Renal cortical epithelial cell (primary cell): ENCODE measurements at regions not wholly inside any gene's neighbourhood (a gene's known extent, or its start where the extent isn't known, plus 50 kb on each side); places are given as distances from the start of the nearest gene placed in this dataset.
A peak's percentile ranks its signal among the peaks of the same experiment; 100 is the strongest.

Source experiments
- DNase-seq: peaks from one replicate; pipeline ENCODE4 v3.0.0-alpha.2; 2011; ENCODE audit warnings: low read depth

GRCh38 chr2:221267773-221268425 is 304.2 kb downstream of the EPHA4 start:
- DNase-seq = no peak

- DNase-seq = no peak
These were observed 303.5 kb downstream of the EPHA4 start for GRCh38 chr2:221268631-221269030.

- peak; percentile 30 for DNase-seq
These were observed 301.3 kb downstream of the EPHA4 start for GRCh38 chr2:221270806-221271205.

- no peak for DNase-seq
These were observed 299.4 kb downstream of the EPHA4 start for GRCh38 chr2:221272729-221273128.

GRCh38 chr2:221276033-221276432 is 296.1 kb downstream of the EPHA4 start:
- DNase-seq = no peak

- no peak for DNase-seq
These were observed 295.5 kb downstream of the EPHA4 start for GRCh38 chr2:221276601-221277000.

- DNase-seq = peak; percentile 18
These were observed 289.7 kb downstream of the EPHA4 start for GRCh38 chr2:221282386-221282785.

- peak; percentile 84 for DNase-seq
These were observed 288.1 kb downstream of the EPHA4 start for GRCh38 chr2:221283896-221284545.

GRCh38 chr2:221285148-221285547 is 287.0 kb downstream of the EPHA4 start:
- DNase-seq = peak; percentile 30

- DNase-seq = no peak
These were observed 285.7 kb downstream of the EPHA4 start for GRCh38 chr2:221286406-221286805.

GRCh38 chr2:221289389-221289788 is 282.7 kb downstream of the EPHA4 start:
- peak; percentile 38 for DNase-seq

- no peak for DNase-seq
These were observed 282.3 kb downstream of the EPHA4 start for GRCh38 chr2:221289846-221290245.

GRCh38 chr2:221293949-221294742 is 278.0 kb downstream of the EPHA4 start:
- no peak for DNase-seq

- no peak for DNase-seq
These were observed 267.2 kb downstream of the EPHA4 start for GRCh38 chr2:221304916-221305315.

GRCh38 chr2:221308507-221309066 is 263.5 kb downstream of the EPHA4 start:
- DNase-seq = no peak

GRCh38 chr2:221309892-221310583 is 262.1 kb downstream of the EPHA4 start:
- DNase-seq = no peak

GRCh38 chr2:221310730-221311129 is 261.4 kb downstream of the EPHA4 start:
- no peak for DNase-seq

- no peak for DNase-seq
These were observed 259.5 kb downstream of the EPHA4 start for GRCh38 chr2:221312634-221313033.

- DNase-seq = no peak
These were observed 257.3 kb downstream of the EPHA4 start for GRCh38 chr2:221314786-221315185.

- no peak for DNase-seq
These were observed 253.6 kb downstream of the EPHA4 start for GRCh38 chr2:221318376-221319130.

- peak; percentile 90 for DNase-seq
These were observed 249.4 kb downstream of the EPHA4 start for GRCh38 chr2:221322741-221323140.
